ENCODE measurements at regions not wholly inside any gene's neighbourhood (a gene's known extent, or its start where the extent isn't known, plus 50 kb on each side); places are given as distances from the start of the nearest gene placed in this dataset.

DNA sequence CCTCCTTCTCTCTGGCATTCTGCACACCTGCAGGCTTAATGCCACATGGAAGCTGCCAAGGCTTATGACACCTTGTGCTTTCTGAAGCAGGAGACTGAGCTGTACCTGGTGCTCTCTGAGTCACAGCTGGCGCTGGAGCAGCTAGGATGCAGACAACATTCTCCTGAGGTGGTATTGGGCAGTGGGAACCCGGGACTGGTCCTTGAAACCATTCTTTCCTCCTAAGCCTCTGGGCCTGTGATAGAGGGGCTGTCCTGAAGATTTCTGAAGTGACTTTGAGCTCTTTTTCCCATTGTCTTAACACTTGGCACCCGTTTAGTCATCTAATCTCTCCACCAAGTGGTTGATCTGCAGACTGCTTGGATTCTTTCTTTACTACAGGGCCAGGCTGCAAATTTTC, 508.4 kb downstream of the TFEC start:
- TF ChIP-seq, protein P1, sequence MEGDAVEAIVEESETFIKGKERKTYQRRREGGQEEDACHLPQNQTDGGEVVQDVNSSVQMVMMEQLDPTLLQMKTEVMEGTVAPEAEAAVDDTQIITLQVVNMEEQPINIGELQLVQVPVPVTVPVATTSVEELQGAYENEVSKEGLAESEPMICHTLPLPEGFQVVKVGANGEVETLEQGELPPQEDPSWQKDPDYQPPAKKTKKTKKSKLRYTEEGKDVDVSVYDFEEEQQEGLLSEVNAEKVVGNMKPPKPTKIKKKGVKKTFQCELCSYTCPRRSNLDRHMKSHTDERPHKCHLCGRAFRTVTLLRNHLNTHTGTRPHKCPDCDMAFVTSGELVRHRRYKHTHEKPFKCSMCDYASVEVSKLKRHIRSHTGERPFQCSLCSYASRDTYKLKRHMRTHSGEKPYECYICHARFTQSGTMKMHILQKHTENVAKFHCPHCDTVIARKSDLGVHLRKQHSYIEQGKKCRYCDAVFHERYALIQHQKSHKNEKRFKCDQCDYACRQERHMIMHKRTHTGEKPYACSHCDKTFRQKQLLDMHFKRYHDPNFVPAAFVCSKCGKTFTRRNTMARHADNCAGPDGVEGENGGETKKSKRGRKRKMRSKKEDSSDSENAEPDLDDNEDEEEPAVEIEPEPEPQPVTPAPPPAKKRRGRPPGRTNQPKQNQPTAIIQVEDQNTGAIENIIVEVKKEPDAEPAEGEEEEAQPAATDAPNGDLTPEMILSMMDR (IDR thresholded peaks at IDR 0.05): no peak
- no peak for TF ChIP-seq POLR2A (IDR thresholded peaks at IDR 0.05)

Measured in heart left ventricle (tissue), 13 donors.